AML-193 (cell line): ENCODE measurements at regions not wholly inside any gene's neighbourhood (a gene's known extent, or its start where the extent isn't known, plus 50 kb on each side); places are given as distances from the start of the nearest gene placed in this dataset.

Source experiments
- DNase-seq, 2 experiments: peaks; one replicate each; lab custom pipeline; 2025; lab: John Stamatoyannopoulos, UW

- no peak for DNase-seq
Observed at GRCh38 chr4:13126976-13127910, 356.9 kb downstream of the RAB28 start.

DNA sequence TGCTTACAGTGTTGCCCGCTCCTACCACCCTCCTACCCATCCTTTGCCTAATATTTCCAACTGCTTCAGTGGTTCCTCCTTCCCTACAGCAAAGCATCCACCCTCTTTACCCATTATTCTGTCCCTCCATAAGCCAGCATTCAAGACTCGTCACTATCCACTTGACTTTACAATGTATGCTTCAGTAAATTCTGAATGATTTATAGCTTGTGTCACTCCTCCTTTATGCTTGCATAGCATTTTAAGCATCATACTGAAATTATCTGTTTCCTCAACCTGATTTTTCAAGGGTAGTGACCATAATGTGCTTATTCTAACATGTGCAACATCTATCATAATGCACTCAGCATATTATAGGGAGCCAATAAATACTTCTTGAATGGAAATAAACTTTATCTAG, 365.5 kb downstream of the RAB28 start:
- no peak for DNase-seq

- DNase-seq = no peak
Observed at GRCh38 chr4:13117185-13117584, 367.0 kb downstream of the RAB28 start.

DNA sequence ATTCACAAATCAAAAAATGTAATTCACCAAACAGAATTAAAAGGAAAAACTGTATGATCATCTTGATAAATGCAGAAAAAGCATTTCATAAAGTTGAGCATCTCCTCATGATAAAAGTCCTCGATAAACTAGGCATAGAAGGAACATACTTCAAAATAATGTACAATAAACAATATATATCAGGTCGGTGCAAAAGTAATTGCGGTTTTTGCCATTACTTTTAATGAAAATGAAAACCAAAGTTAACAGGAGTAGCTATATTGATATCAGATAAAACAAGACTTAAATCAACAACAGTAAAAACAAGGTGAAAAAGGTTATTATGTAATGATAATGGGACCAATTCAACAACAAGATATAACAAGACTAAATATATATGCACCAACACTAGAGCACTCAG, 372.1 kb downstream of the RAB28 start:
- DNase-seq = no peak

- DNase-seq = no peak
Observed at GRCh38 chr4:13109536-13109935, 374.6 kb downstream of the RAB28 start.

- no peak for DNase-seq
Observed at GRCh38 chr4:13108096-13108495, 376.0 kb downstream of the RAB28 start.

DNA sequence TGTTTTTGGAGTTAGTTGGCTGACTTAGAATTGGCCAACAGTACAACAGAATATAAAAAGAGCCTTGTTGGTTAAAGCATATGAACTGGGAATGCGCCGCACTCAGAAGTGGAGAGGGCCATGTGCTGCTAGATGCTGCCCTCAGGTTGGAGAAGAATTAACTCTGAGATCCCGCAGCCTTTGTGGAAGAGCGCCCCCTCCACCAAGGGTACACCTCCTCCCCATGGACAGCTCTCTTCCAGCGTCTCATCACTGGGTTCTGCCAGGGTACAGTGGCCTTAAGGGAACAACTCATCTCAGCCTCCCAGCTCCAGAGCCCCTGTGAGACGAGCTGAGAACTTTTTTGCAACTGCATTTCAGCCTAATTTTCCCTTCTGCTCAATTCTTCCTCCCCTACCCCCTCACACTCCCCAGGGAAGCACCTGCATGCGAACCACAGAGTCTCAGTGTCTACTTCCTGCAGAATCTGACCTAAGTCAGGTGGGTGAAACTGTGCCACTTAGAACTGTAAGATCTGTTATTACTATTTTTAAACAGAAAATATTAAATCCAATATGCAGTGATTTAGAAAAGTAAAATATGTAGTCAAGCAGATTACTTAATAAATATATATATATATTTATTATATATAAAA, 380.6 kb downstream of the RAB28 start:
- DNase-seq = no peak

- DNase-seq = no peak
Observed at GRCh38 chr4:13102092-13102742, 381.9 kb downstream of the RAB28 start.

DNA sequence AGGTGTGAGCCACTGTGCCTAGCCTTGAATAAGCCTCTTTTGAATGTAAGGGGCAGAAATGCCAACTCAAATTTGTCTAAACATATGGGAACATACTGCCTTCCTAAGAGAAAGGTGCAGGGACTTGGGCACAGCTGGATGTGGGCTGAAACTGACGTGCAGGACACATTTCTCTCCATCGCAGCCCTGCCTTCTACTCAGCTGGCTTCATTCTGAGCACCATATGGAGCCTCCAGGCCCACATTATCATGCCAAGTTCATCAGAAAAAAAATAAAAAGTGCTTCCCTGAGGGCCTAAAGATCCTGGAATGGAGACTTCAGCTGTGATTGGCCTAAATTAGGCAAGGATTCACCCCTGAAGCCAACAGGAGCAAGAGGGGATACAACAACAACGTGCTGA, 386.2 kb downstream of the RAB28 start:
- no peak for DNase-seq

DNA sequence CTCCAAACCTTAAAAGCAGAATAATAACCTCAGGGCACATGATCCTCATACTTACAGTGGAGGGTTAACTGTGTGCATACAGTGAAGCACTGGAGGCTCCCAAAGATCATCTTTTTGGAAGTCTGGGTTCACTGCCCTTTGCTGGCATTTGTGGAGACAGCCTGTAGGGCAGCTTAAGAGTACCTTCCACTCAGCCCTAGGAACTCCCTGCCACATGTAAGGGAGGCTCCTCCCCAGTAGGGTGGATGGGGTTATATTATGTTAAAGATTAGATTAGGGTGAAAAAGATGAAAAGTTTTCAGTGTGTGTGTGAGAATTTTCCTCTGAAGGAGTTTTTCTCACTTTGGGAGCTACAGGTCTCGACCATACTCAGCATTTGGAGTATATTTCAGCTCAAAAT, 388.4 kb downstream of the RAB28 start:
- no peak for DNase-seq

DNA sequence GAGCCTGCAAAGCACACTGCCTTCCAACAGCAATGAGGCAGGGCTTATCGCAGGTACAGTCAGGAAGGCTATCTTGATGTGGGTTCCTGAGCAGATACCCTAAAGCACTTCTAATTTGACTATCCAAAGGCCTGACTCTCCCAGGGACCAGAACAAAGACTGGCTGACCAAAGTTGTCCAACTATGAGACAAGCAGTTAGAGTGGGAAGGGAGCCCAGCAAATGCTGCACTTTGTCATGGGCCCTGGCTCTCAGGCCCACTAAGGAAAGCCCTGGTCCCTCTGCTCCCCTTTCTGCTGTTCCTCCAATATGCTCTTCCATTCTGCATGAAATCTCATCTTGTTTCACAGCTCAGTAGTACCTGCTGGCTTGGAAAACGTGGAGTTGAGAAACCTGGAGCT, 391.0 kb downstream of the RAB28 start:
- no peak for DNase-seq

- DNase-seq = no peak
Observed at GRCh38 chr4:13092702-13093101, 391.4 kb downstream of the RAB28 start.

GRCh38 chr4:13089659-13089998, 394.5 kb downstream of the RAB28 start:
- DNase-seq = no peak

- no peak for DNase-seq
Observed at GRCh38 chr4:13088726-13089658, 395.1 kb downstream of the RAB28 start.

DNA sequence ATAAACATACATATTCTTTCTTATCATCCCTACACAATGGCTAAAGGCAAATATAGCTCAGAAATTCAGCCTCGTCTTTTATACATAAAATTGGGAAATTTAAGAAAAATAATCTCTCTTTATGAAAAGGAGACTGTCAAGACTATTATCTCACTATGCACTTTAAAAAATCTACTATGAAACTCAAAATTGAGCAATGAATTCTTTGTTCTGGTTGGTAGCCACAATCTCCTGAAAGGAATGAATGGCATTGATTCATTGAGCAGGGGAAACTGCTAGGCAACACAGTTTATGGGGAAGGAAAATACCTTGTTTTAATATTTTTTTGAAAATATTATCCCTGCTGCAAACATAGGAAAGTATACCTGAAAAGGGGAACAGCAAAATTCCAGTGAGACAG, 397.1 kb downstream of the RAB28 start:
- no peak for DNase-seq

- no peak for DNase-seq
Observed at GRCh38 chr4:13084210-13084609, 399.9 kb downstream of the RAB28 start.

- DNase-seq = no peak
Observed at GRCh38 chr4:13081830-13082229, 402.3 kb downstream of the RAB28 start.

DNA sequence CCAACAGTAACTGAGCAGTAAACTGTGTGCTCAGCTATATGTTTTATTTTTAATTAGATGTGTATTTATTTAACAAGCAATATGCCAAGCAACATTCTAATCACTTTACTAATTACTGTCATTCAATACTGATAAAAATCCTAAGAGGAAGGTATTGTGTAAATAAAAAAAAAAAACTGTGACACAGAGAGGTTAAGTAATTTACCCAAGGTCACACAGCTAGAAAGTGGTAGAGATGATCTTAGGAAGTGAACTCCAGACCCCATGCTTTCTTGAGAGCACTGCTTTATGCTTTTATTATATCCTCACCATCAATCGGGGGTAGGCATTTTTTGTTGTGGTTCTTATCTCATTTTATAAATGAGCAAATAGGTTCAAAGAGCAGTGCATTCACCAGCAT, 417.1 kb downstream of the RAB28 start:
- DNase-seq = no peak

DNA sequence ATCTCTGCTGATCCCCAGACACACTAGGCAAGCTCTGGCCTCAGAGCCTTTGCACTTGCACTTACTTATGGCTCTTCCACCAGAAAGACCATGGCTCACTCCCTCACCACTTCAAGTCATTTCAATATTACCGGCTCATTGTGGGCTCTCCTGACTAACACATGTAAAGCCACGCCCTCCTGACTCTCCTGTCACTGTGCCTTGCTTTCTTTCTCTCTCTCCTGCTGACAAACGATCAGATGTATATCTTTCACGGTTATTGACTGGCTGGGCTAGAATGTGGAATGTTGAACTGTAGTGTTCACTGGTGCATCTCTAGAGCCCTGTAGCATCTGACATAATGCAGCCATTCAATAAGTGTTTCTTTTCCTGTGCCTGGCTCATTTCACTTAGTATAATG, 425.1 kb downstream of the RAB28 start:
- no peak for DNase-seq

GRCh38 chr4:13056630-13057189, 427.4 kb downstream of the RAB28 start:
- DNase-seq = no peak

- DNase-seq = no peak
Observed at GRCh38 chr4:13054420-13054970, 429.6 kb downstream of the RAB28 start.
